GM12872 (cell line): ENCODE measurements at regions not wholly inside any gene's neighbourhood (a gene's known extent, or its start where the extent isn't known, plus 50 kb on each side); places are given as distances from the start of the nearest gene placed in this dataset.

ENCODE experiments used
- TF ChIP-seq, protein P1 (sequence below): IDR thresholded peaks from 3 replicates; pipeline ENCODE4 v1.5.1; 2011; ENCODE audit warnings: low read depth, mild to moderate bottlenecking, low read length, moderate library complexity; ENCODE audit not compliant: insufficient read depth

DNA sequence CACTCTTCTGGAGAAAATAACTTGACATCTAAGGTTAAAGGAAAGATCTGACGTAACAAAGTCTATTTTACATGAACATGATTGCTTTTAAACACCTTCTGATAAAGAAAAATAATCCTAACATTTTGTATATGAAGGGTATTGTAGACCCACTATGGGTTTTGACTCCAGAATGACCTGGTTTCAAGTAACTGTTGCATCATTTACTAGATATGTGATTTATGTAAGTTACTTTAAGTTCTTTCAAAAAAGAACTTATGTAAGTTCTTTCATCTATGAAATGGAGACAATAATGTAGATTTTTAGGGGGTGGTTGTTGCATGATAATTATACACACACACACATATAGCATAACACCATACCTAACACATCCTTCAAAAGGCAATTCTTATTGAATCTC is 147.6 kb upstream of the MIR17HG start:
- TF ChIP-seq, protein P1, sequence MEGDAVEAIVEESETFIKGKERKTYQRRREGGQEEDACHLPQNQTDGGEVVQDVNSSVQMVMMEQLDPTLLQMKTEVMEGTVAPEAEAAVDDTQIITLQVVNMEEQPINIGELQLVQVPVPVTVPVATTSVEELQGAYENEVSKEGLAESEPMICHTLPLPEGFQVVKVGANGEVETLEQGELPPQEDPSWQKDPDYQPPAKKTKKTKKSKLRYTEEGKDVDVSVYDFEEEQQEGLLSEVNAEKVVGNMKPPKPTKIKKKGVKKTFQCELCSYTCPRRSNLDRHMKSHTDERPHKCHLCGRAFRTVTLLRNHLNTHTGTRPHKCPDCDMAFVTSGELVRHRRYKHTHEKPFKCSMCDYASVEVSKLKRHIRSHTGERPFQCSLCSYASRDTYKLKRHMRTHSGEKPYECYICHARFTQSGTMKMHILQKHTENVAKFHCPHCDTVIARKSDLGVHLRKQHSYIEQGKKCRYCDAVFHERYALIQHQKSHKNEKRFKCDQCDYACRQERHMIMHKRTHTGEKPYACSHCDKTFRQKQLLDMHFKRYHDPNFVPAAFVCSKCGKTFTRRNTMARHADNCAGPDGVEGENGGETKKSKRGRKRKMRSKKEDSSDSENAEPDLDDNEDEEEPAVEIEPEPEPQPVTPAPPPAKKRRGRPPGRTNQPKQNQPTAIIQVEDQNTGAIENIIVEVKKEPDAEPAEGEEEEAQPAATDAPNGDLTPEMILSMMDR, result no peak

DNA sequence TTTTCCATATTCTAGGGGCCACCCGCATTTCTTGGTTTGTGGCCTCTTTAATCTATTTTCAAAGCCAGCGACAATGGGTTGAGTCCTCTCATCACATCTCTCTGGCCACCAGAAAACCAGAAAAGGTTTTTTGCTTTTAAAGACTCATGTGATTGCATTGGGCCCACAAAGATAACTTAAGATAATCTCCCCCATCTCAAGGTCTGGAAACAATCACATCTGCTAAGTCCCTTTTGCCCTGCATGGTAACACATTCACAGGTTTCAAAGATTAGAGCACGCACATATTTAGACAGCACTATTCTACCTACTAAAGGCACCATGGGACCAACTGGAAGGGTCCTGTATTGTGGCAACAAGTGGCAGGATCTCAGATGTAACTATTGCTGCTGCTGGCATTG is 147.0 kb upstream of the MIR17HG start:
- TF ChIP-seq, protein P1, result no peak

DNA sequence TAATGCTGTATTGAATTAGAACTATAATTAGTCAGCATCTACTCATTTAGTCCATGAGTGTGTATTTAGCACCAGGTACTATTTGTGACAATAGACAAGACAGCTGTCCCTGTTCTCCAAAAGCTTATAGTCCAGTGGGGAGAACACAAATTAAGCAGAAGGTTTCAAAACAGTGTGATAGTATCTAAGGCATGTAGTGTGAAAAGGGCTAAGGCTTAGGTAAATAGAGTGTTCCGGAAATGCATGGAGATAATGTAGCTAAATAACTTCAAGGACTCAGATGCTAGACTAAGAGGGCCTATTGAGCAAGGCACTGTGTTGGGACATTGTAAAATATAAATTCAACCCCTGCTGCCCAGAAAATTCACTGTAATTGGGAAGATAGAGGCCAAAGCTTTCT is 144.1 kb upstream of the MIR17HG start:
- TF ChIP-seq, protein P1, result no peak

DNA sequence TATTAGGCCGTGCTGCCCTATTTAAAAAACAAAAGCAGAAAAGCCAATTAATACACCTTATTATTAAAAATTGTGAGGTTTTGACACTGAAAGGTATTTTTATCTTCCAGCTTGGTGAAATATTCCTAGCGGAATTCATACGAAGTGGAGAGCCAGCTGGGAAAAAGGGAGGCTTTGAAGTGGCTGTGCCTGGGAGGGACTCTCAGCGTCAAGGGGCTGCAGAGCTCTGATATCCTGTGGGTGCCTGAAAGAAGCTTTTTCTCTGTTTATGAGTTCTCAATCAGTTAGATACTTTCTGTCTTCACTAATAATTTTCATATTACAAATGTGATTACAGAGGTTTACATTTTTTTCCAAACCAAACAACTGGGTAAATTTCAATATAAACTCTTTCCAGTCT is 140.2 kb upstream of the MIR17HG start:
- TF ChIP-seq, protein P1, result no peak

DNA sequence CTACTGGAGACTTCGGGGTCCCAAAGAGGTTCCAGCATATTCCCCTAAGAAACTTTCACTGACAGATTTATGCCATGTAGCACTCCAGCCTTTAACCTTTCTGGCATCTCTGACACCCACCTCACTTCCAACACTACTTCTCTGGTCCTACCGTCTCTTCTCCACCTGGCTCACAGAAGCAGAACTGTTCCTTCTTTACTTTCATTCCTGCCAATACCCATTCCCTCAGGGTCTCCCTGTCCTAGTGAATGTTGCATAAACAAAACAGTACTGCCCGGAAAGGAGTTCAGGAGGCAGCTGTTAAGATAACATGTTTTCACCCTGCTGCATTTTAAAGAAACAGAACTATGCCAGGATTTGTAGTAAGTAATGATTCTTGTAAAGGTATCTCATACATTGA is 136.0 kb upstream of the MIR17HG start:
- TF ChIP-seq, protein P1, result no peak

DNA sequence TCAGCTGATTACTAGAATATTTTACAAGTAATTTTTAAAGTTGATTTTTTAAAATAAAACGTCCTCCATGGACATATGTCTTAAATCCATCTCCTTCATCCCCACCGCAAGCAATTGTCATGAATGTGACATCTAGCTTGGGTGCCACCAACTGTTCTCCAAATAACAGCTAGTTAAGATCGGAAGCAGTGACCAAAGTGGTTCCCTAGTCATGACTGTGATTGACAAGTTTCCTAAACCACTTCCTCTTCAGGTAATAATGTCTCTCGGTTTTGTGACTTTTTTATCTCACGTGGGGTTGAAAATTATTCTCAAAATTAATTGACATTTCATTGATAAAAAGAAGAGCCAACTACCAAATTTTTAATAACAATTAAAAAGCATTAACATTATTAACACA is 135.3 kb upstream of the MIR17HG start:
- TF ChIP-seq, protein P1, result no peak

DNA sequence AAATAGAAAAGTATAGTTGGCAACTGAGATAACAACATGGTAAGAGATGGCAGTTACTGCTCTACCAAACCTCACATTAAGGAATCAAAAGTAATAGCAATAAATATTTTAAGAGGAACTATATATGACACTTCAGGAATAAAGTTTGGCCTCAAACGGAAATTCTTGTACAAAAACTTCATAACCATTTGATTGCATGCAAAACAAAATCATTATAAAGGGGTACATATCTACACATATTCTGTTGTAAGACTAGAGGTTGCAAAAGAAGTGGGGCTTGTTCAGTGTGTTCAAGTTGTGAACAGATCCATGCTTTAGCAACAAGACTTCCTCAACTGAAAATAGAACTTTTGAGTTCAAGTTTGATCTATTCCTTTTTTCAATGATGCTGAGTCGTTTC is 133.5 kb upstream of the MIR17HG start:
- TF ChIP-seq, protein P1, result no peak
